Neural cell (in vitro differentiated cells): ENCODE measurements at regions not wholly inside any gene's neighbourhood (a gene's known extent, or its start where the extent isn't known, plus 50 kb on each side); places are given as distances from the start of the nearest gene placed in this dataset.

Experiments
- H2AFZ ChIP-seq: fragments of 200-600, 300-800 bp; sonication (generic), shearing (Covaris generic); 2 replicates; pipeline ENCODE4 v1.6.0; 2014; ENCODE audit warnings: low read depth, mild to moderate bottlenecking, antibody characterized with exemption, low read length, moderate library complexity
- H3F3A ChIP-seq: fragments of 200-600 bp; shearing (Covaris generic); 2 replicates; pipeline ENCODE4 v1.6.1; 2016; ENCODE audit warnings: mild to moderate bottlenecking, moderate library complexity, mixed read lengths, antibody characterized with exemption, low read length; ENCODE audit not compliant: insufficient read depth, poor library complexity, severe bottlenecking
- H3K27ac ChIP-seq: fragments of 200-600, 300-800 bp; sonication (generic), shearing (Covaris generic); 2 replicates; pipeline ENCODE4 v1.5.1; 2014; ENCODE audit warnings: mild to moderate bottlenecking, low read length, moderate library complexity
- H3K27me3 ChIP-seq: fragments of 300-800, 200-600 bp; sonication (generic), shearing (Covaris generic); 2 replicates; pipeline ENCODE4 v1.6.0; 2014; ENCODE audit warnings: mild to moderate bottlenecking, low read depth, low read length, moderate library complexity; ENCODE audit not compliant: insufficient read depth
- H3K36me3 ChIP-seq: fragments of 300-800, 200-600 bp; sonication (generic), shearing (Covaris generic); 2 replicates; pipeline ENCODE4 v1.5.1; 2014; ENCODE audit warnings: mild to moderate bottlenecking, antibody characterized with exemption, low read length, moderate library complexity; ENCODE audit not compliant: insufficient read depth
- H3K4me2 ChIP-seq: fragments of 300-800, 200-600 bp; sonication (generic), shearing (Covaris generic); 2 replicates; pipeline ENCODE4 v1.6.0; 2014; ENCODE audit warnings: mild to moderate bottlenecking, low read length
- H3K4me3 ChIP-seq: fragments of 300-800, 200-600 bp; sonication (generic), shearing (Covaris generic); 2 replicates; pipeline ENCODE4 v1.5.1; 2014; ENCODE audit warnings: mild to moderate bottlenecking, low read length, moderate library complexity
- H3K79me2 ChIP-seq: fragments of 200-600 bp; shearing (Covaris generic); replicated peaks from 2 replicates; pipeline ENCODE4 v1.6.0; 2014; ENCODE audit warnings: mild to moderate bottlenecking, low read length, moderate library complexity; ENCODE audit not compliant: insufficient read depth
- H3K9ac ChIP-seq: fragments of 300-800, 200-600 bp; sonication (generic), shearing (Covaris generic); 2 replicates; pipeline ENCODE4 v1.6.1; 2016; ENCODE audit warnings: mild to moderate bottlenecking, low read length, mixed read lengths
- H3K9me2 ChIP-seq: fragments of 200-600 bp; shearing (Covaris generic); 2 replicates; pipeline ENCODE4 v1.6.1; 2016; ENCODE audit warnings: mild to moderate bottlenecking, low read length, mixed read lengths; ENCODE audit not compliant: insufficient read depth
- H3K9me3 ChIP-seq: fragments of 200-600, 300-800 bp; sonication (generic), shearing (Covaris generic); 2 replicates; pipeline ENCODE4 v1.6.1; 2016; ENCODE audit warnings: mild to moderate bottlenecking, mixed run types, low read length, moderate library complexity, mixed read lengths
- H4K20me1 ChIP-seq: fragments of 200-600 bp; shearing (Covaris generic); 2 replicates; pipeline ENCODE4 v1.6.1; 2016; ENCODE audit warnings: mild to moderate bottlenecking, mixed run types; ENCODE audit not compliant: insufficient read depth
- CTCF ChIP-seq: fragments of 450-650 bp; IDR thresholded peaks from 2 replicates; pipeline ENCODE4 v1.5.1; 2014; ENCODE audit warnings: antibody characterized with exemption, mild to moderate bottlenecking, moderate library complexity; ENCODE audit not compliant: poor library complexity, severe bottlenecking
- EP300 ChIP-seq: fragments of 450-650 bp; conservative IDR thresholded peaks from 2 replicates; pipeline ENCODE4 v1.6.1; 2014; ENCODE audit warnings: antibody characterized with exemption, mild to moderate bottlenecking, moderate library complexity; ENCODE audit not compliant: poor library complexity, severe bottlenecking
- EZH2 ChIP-seq: fragments of 200-600, 300-800 bp; shearing (Covaris generic), sonication (generic); IDR thresholded peaks from 2 replicates; pipeline ENCODE4 v1.6.1; 2014; ENCODE audit warnings: antibody characterized with exemption, low read length, borderline replicate concordance, mild to moderate bottlenecking; ENCODE audit not compliant: insufficient read depth, poor library complexity, severe bottlenecking
- MXI1 ChIP-seq: fragments of 450-650 bp; conservative IDR thresholded peaks from 2 replicates; pipeline ENCODE4 v1.6.1; 2014; ENCODE audit warnings: antibody characterized with exemption, mild to moderate bottlenecking; ENCODE audit not compliant: poor library complexity, severe bottlenecking
- POLR2AphosphoS5 ChIP-seq: IDR thresholded peaks from 2 replicates; pipeline ENCODE4 v1.6.1; 2012
- RAD21 ChIP-seq: fragments of 450-650 bp; conservative IDR thresholded peaks from 2 replicates; pipeline ENCODE4 v1.6.1; 2014; ENCODE audit warnings: antibody characterized with exemption, mild to moderate bottlenecking, moderate library complexity
- REST ChIP-seq: IDR thresholded peaks from 2 replicates; pipeline ENCODE4 v1.6.1; 2012; ENCODE audit warnings: borderline replicate concordance
- SMC3 ChIP-seq: fragments of 450-650 bp; conservative IDR thresholded peaks from 2 replicates; pipeline ENCODE4 v1.6.1; 2014; ENCODE audit warnings: antibody characterized with exemption, mild to moderate bottlenecking, moderate library complexity; ENCODE audit not compliant: poor library complexity
- TAF1 ChIP-seq: IDR thresholded peaks from 2 replicates; pipeline ENCODE4 v1.6.1; 2012; ENCODE audit warnings: low read depth

- H3K79me2 ChIP-seq, result no peaks in the 10 kb centered on the region
- no peak overlapping the region for H3K9ac ChIP-seq
- H3K9me2 ChIP-seq, result no peaks in the 10 kb centered on the region
- no peak overlapping the region for H3K4me2 ChIP-seq
- H3F3A ChIP-seq, result no peaks in the 10 kb centered on the region
- H3K36me3 ChIP-seq, result no peaks in the 10 kb centered on the region
- no peak overlapping the region for H3K4me3 ChIP-seq
- TF ChIP-seq SMC3 (no peak), TAF1 (no peak), EP300 (no peak), RAD21 (no peak), POLR2AphosphoS5 (no peak), REST (no peak), CTCF (no peak), EZH2 (no peak), MXI1 (no peak)
- no peak overlapping the region for H2AFZ ChIP-seq
- H4K20me1 ChIP-seq, result no peaks in the 10 kb centered on the region
- no peak overlapping the region for H3K27ac ChIP-seq
- no peaks in the 10 kb centered on the region for H3K9me3 ChIP-seq
- H3K27me3 ChIP-seq, result no peaks in the 10 kb centered on the region
These were observed 437.1 kb downstream of the DCDC2C start for GRCh38 chr2:4140281-4140970.

DNA sequence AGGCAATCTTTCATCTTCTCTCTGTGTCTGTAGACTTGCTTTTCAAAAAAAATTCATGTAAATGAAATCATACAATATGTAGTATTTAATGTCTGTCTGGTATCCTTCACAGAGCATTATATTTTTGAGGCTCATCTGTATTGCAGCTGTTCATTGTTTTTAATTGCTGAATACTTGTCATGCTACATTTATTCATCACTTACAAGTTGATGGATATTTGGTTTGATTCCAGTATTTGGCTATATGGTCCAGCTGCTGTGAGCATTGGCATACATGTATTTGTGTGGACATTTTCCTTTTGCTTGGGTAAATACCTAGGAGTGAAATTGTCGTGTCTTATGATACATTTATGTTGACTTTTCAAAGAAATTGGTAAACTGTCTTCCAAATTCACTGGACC lies 441.4 kb downstream of the DCDC2C start:
- no peaks in the 10 kb centered on the region for H3K36me3 ChIP-seq
- no peaks in the 10 kb centered on the region for H3F3A ChIP-seq

More for the DNA sequence above, 441.4 kb downstream of the DCDC2C start:
- Histone ChIP-seq H2AFZ (no peak overlapping the region), H3K27me3 (no peaks in the 10 kb centered on the region), H3K4me3 (no peak overlapping the region), H3K9me2 (no peaks in the 10 kb centered on the region), H3K9me3 (no peaks in the 10 kb centered on the region), H3K4me2 (no peak overlapping the region), H4K20me1 (no peaks in the 10 kb centered on the region), H3K79me2 (no peaks in the 10 kb centered on the region), H3K27ac (no peak overlapping the region), H3K9ac (no peak overlapping the region)
- TF ChIP-seq TAF1 (no peak), EZH2 (no peak), SMC3 (no peak), CTCF (no peak), REST (no peak), RAD21 (no peak), EP300 (no peak)
